ENCODE measurements at regions not wholly inside any gene's neighbourhood (a gene's known extent, or its start where the extent isn't known, plus 50 kb on each side); places are given as distances from the start of the nearest gene placed in this dataset.
"Not testable (repeated sequence)": the region's sequence is repeated elsewhere in the genome, so short reads cannot be mapped to it uniquely, and the experiment has no call there.

DNA sequence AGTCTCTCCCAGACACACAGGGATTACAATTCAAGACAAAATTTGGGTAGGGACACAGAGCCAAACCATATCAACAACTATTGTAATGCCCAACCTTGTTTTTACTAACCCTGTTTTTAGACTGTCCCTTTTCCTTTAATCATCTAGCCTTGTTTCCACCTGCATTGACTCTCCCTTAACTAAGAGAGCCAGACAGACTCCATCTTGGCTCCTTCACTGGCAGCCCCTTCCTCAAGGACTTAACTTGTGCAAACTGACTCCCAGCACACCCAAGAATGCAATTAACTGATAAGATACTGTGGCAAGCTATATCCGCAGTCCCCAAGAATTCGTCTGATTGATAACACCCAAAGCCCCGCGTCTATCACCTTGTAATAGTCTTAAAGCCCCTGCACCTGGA is 151.8 kb upstream of the DGKB start:
- DNase-seq (ENCODE audit: low read depth in 1 of 2, low spot score in 2 of 2); H2BK120ac ChIP-seq (replicated peaks; ENCODE audit: low read depth, low read length); H3K27me3 ChIP-seq (replicated peaks in 1 of 4; ENCODE audit: control insufficient read depth in 3 of 4, extremely low read depth in 1 of 4, insufficient read depth in 3 of 4, low read length in 3 of 4); H4K91ac ChIP-seq (replicated peaks; ENCODE audit: insufficient read length, low read length); H2BK5ac ChIP-seq (ENCODE audit: low read depth, low read length); H3K4me1 ChIP-seq (replicated peaks in 1 of 4; ENCODE audit: control insufficient read depth in 3 of 4, insufficient read depth in 4 of 4, low read length in 3 of 4); H3K18ac ChIP-seq (ENCODE audit: extremely low read depth, low read length); H2BK20ac ChIP-seq (ENCODE audit: low read length); H4K5ac ChIP-seq (ENCODE audit: insufficient read length, low read depth, low read length); H3K23me2 ChIP-seq (ENCODE audit: low read depth, low read length); H2BK12ac ChIP-seq (ENCODE audit: low read depth, low read length); H3K4me2 ChIP-seq (ENCODE audit: insufficient read depth in 1 of 2, low read depth in 2 of 2, low read length in 2 of 2); POLR2A ChIA-PET (ENCODE audit: partially characterized antibody); H3K14ac ChIP-seq (ENCODE audit: insufficient read length); H3K23ac ChIP-seq (ENCODE audit: insufficient read length); H2BK15ac ChIP-seq (ENCODE audit: low read length); H2AFZ ChIP-seq (ENCODE audit: low read length); H3K27ac ChIP-seq (ENCODE audit: low read depth, low read length); H4K8ac ChIP-seq (ENCODE audit: extremely low read depth, insufficient read depth, low read length); H3K4ac ChIP-seq (replicated peaks; ENCODE audit: insufficient read length, low read depth, low read length); H3K56ac ChIP-seq (replicated peaks; ENCODE audit: insufficient read length, low read depth, low read length); H2AK5ac ChIP-seq (ENCODE audit: low read depth, low read length); H3K79me2 ChIP-seq (ENCODE audit: control insufficient read depth in 1 of 2, insufficient read depth in 2 of 2, low read length in 2 of 2); H3K4me3 ChIP-seq (ENCODE audit: extremely low read depth in 1 of 4, insufficient read depth in 2 of 4, low read depth in 3 of 4, low read length in 4 of 4); H3K79me1 ChIP-seq (ENCODE audit: low read depth, low read length); FAIRE-seq; CTCF ChIA-PET (ENCODE audit: partially characterized antibody); H3K36me3 ChIP-seq (ENCODE audit: control insufficient read depth in 2 of 4, insufficient read depth in 4 of 4, low read length in 3 of 4); H4K20me1 ChIP-seq (replicated peaks in 1 of 2; ENCODE audit: control insufficient read depth in 1 of 2, insufficient read depth in 2 of 2, low read length in 2 of 2); H3K9ac ChIP-seq (replicated peaks in 1 of 4; ENCODE audit: extremely low read depth in 1 of 4, low read depth in 3 of 4, low read length in 3 of 4): not testable (repeated sequence)
- peaks cover 7 to 14% of the 10 kb centered on the region in 2 experiments; a peak in 3 of 4 replicates for H3K9me3 ChIP-seq (ENCODE audit: insufficient read depth in 2 of 2, low read depth in 1 of 2, low read length in 1 of 2)
- WGBS, 2 experiments (ENCODE audit: extremely low coverage in 1 of 2, insufficient coverage in 1 of 2, insufficient read length in 1 of 2, insufficient replicate concordance in 2 of 2, low coverage in 1 of 2, low lambda C conversion rate in 2 of 2, missing lambda C conversion rate in 1 of 2), result 73% methylated on average over 2 of the region's 4 CpGs; no CpG with 5 or more reads in 1 of the 2 experiments
